Thoracic aorta (tissue), 2 donors: ENCODE measurements at regions not wholly inside any gene's neighbourhood (a gene's known extent, or its start where the extent isn't known, plus 50 kb on each side); places are given as distances from the start of the nearest gene placed in this dataset.
"Not testable (repeated sequence)": the region's sequence is repeated elsewhere in the genome, so short reads cannot be mapped to it uniquely, and the experiment has no call there.

Experiments used
- ATAC-seq: fragments of 150-250 bp; one replicate; pipeline ENCODE4 v1.8.0; 2017; ENCODE audit warnings: low read depth; ENCODE audit not compliant: insufficient number of reproducible peaks, low FRiP score
- DNase-seq: peaks from one replicate; pipeline ENCODE4 v3.0.0-alpha.2; 2020; ENCODE audit warnings: low spot score
- H3K27ac ChIP-seq, 2 donors: fragments of 200-600 bp; sonication (generic); 1 replicate in 1 of 2; 2 replicates in 1 of 2; pipeline ENCODE4 v1.5.1; 2016; ENCODE audit warnings: mild to moderate bottlenecking in 2 of 2, moderate library complexity in 2 of 2
- H3K27me3 ChIP-seq: fragments of 200-600 bp; sonication (generic); replicated peaks from 2 replicates; pipeline ENCODE4 v1.6.0; 2016; ENCODE audit warnings: mild to moderate bottlenecking; ENCODE audit not compliant: insufficient read depth
- H3K36me3 ChIP-seq: fragments of 200-600 bp; sonication (generic); one replicate; pipeline ENCODE4 v1.5.1; 2016
- H3K4me1 ChIP-seq, 2 donors: fragments of 200-600 bp; sonication (generic); 1 replicate in 1 of 2; 2 replicates in 1 of 2; pipeline versions ENCODE4 v1.5.1 to v1.6.0; 2016; ENCODE audit warnings: low read depth in 2 of 2, mild to moderate bottlenecking in 1 of 2; ENCODE audit not compliant: control insufficient read depth in 1 of 2
- H3K4me3 ChIP-seq: fragments of 200-600 bp; sonication (generic); 2 replicates; pipeline ENCODE4 v1.5.1; 2016; ENCODE audit warnings: mild to moderate bottlenecking
- H3K9me3 ChIP-seq: fragments of 200-600 bp; sonication (generic); 2 replicates; pipeline ENCODE4 v1.5.1; 2016
- CTCF ChIP-seq: fragments of 200-600 bp; sonication (generic); IDR thresholded peaks from one replicate; pipeline ENCODE4 v1.5.1; 2019; ENCODE audit warnings: antibody characterized with exemption

GRCh38 chr20:1817577-1818211, 77.5 kb upstream of the SIRPA start:
- H3K27ac ChIP-seq = peak overlapping the region; percentile 75 to 82

GRCh38 chr20:1816384-1817381, 78.5 kb upstream of the SIRPA start:
- ATAC-seq = no peak
- H3K4me1 ChIP-seq = peaks cover 55 to 86% of the 10 kb centered on the region in 2 donors
- no peak for DNase-seq

More at GRCh38 chr20:1817577-1818211, 77.5 kb upstream of the SIRPA start:
- peaks cover 46 to 76% of the 10 kb centered on the region in 2 donors for H3K4me1 ChIP-seq
- H3K27me3 ChIP-seq = no peaks in the 10 kb centered on the region
- TF ChIP-seq CTCF = no peak
- ATAC-seq = no peak
- no peak overlapping the region for H3K4me3 ChIP-seq
- no peaks in the 10 kb centered on the region for H3K36me3 ChIP-seq
- no peak for DNase-seq
- H3K9me3 ChIP-seq = peaks cover 5% of the 10 kb centered on the region

GRCh38 chr20:1815502-1816085, 79.6 kb upstream of the SIRPA start:
- H3K9me3 ChIP-seq = no peaks in the 10 kb centered on the region
- peaks cover 65 to 97% of the 10 kb centered on the region in 2 donors for H3K4me1 ChIP-seq
- H3K36me3 ChIP-seq = no peaks in the 10 kb centered on the region
- H3K4me3 ChIP-seq = peak overlapping the region; percentile 47
- ATAC-seq (no peak), DNase-seq (no peak)
- peak overlapping the region; percentile 75 to 82 for H3K27ac ChIP-seq
- TF ChIP-seq CTCF = no peak
- no peaks in the 10 kb centered on the region for H3K27me3 ChIP-seq

More at GRCh38 chr20:1816384-1817381, 78.5 kb upstream of the SIRPA start:
- no peak for TF ChIP-seq CTCF
- Histone ChIP-seq H3K27me3 (no peaks in the 10 kb centered on the region), H3K27ac (peak overlapping the region; percentile 75 to 82), H3K4me3 (peak overlapping the region; percentile 47), H3K9me3 (no peaks in the 10 kb centered on the region), H3K36me3 (no peaks in the 10 kb centered on the region)

GRCh38 chr20:1814861-1815260, 80.3 kb upstream of the SIRPA start:
- not testable (repeated sequence) for ATAC-seq, H3K4me3 ChIP-seq, H3K27me3 ChIP-seq, DNase-seq, H3K9me3 ChIP-seq, H3K36me3 ChIP-seq
- peak overlapping the region; percentile 75 to 82 for H3K27ac ChIP-seq
- H3K4me1 ChIP-seq = peaks cover 69 to 98% of the 10 kb centered on the region in 2 donors

- no peak for DNase-seq
- H3K4me1 ChIP-seq = peaks cover 63 to 99% of the 10 kb centered on the region in 2 donors
- H3K27ac ChIP-seq = peak overlapping the region; percentile 73 to 82
Observed at GRCh38 chr20:1813674-1814635, 81.3 kb upstream of the SIRPA start.

More at GRCh38 chr20:1813674-1814635, 81.3 kb upstream of the SIRPA start:
- no peak for TF ChIP-seq CTCF
- Histone ChIP-seq H3K27me3 (no peaks in the 10 kb centered on the region), H3K36me3 (no peaks in the 10 kb centered on the region), H3K9me3 (no peaks in the 10 kb centered on the region), H3K4me3 (no peak overlapping the region)
- ATAC-seq = no peak
